ENCODE measurements at regions not wholly inside any gene's neighbourhood (a gene's known extent, or its start where the extent isn't known, plus 50 kb on each side); places are given as distances from the start of the nearest gene placed in this dataset.

GRCh38 chr9:89659891-89660685 is 55.3 kb downstream of the GADD45G start:
- H3K4me3 Mint-ChIP-seq (ENCODE audit: unreplicated experiment): no peak overlapping the region
- H3K27ac Mint-ChIP-seq (ENCODE audit: unreplicated experiment): no peak overlapping the region
- H3K4me1 Mint-ChIP-seq (ENCODE audit: low read depth, unreplicated experiment): peaks cover 6% of the 10 kb centered on the region
- TF ChIP-seq CTCF (IDR thresholded peaks at IDR 0.05; ENCODE audit: insufficient read depth in 1 of 2, low read depth in 1 of 2, low read length in 1 of 2, severe bottlenecking in 1 of 2, unreplicated experiment in 1 of 2): no peak
- no peak for DNase-seq
- Histone ChIP-seq H3K4me3 (ENCODE audit: low read depth, low read length) (no peak overlapping the region), H3K27me3 (replicated peaks; ENCODE audit: control insufficient read depth, insufficient read depth, low read length) (no peaks in the 10 kb centered on the region), H3K9me3 (no peaks in the 10 kb centered on the region), H3K36me3 (ENCODE audit: control insufficient read depth, insufficient read depth, low read length) (no peaks in the 10 kb centered on the region), H3K4me1 (peaks cover 21% of the 10 kb centered on the region)
- H3K27me3 Mint-ChIP-seq (ENCODE audit: insufficient read depth, unreplicated experiment): no peaks in the 10 kb centered on the region
- H3K36me3 Mint-ChIP-seq (ENCODE audit: insufficient read depth, unreplicated experiment): no peaks in the 10 kb centered on the region
- POLR2A ChIA-PET: no interaction called here
- no peaks in the 10 kb centered on the region for H3K9me3 Mint-ChIP-seq (ENCODE audit: unreplicated experiment)
- intact Hi-C loops (cut with micrococcal nuclease; ENCODE audit: unreplicated experiment): no loop called here
- CTCF ChIA-PET: no interaction called here
- BruUV-seq (replicated peaks): no TSS peak

- intact Hi-C loops (cut with micrococcal nuclease; ENCODE audit: unreplicated experiment): no loop called here
- BruUV-seq (replicated peaks): no TSS peak
- no peak overlapping the region for H3K27ac Mint-ChIP-seq (ENCODE audit: unreplicated experiment)
- H3K4me1 Mint-ChIP-seq (ENCODE audit: low read depth, unreplicated experiment): peaks cover 6% of the 10 kb centered on the region
- Histone ChIP-seq H3K27me3 (replicated peaks; ENCODE audit: control insufficient read depth, insufficient read depth, low read length) (no peaks in the 10 kb centered on the region), H3K4me1 (peaks cover 22% of the 10 kb centered on the region), H3K9me3 (no peaks in the 10 kb centered on the region), H3K36me3 (ENCODE audit: control insufficient read depth, insufficient read depth, low read length) (no peaks in the 10 kb centered on the region), H3K4me3 (ENCODE audit: low read depth, low read length) (no peak overlapping the region)
- no peak overlapping the region for H3K4me3 Mint-ChIP-seq (ENCODE audit: unreplicated experiment)
- no peaks in the 10 kb centered on the region for H3K9me3 Mint-ChIP-seq (ENCODE audit: unreplicated experiment)
- no peaks in the 10 kb centered on the region for H3K27me3 Mint-ChIP-seq (ENCODE audit: insufficient read depth, unreplicated experiment)
- no peaks in the 10 kb centered on the region for H3K36me3 Mint-ChIP-seq (ENCODE audit: insufficient read depth, unreplicated experiment)
- TF ChIP-seq CTCF (IDR thresholded peaks at IDR 0.05; ENCODE audit: insufficient read depth in 1 of 2, low read depth in 1 of 2, low read length in 1 of 2, severe bottlenecking in 1 of 2, unreplicated experiment in 1 of 2): no peak
- peak; percentile 26 to 62 for DNase-seq
- POLR2A ChIA-PET: no interaction called here
- CTCF ChIA-PET: no interaction called here
Observed at GRCh38 chr9:89661391-89661949, 56.7 kb downstream of the GADD45G start.

DNA sequence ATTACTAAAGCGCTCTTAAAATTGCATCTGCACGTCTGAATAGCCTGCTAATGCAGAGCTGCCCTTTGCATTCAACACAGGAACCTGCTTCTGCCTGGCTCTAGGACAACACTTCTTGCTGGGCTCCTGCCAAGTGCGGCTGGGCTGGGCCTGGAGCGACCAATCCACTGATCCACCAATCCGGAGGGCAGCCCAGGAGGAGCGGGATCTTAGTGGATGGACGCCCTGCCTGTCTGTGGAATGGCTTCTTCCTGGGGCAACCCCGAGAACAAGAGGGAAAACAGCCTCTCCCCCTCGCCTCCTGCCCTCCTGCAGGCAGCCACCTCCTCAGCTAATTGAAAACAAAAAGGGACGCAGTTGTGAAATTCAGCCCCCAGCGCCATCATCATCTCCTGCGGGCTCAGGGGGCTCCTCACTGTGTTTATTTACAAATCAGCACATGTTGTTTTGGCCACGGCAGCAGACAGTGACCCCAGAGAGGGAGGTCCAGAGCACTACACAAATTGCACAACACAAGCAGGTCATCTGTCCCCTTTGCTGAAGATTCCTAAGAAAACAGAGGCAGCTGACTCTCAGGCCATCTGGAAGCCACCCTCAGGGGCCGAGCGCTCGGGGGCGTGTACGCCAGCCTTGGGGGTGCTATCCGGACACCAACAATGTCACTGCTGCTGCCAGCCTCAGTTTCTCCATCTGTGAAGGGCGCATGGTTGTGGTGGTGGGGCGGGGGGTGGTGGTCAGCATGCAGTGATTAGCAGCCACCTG is 57.3 kb downstream of the GADD45G start:
- no TSS peak for BruUV-seq (replicated peaks)
- POLR2A ChIA-PET: no interaction called here
- Mint-ChIP-seq H3K36me3 (ENCODE audit: insufficient read depth, unreplicated experiment) (no peaks in the 10 kb centered on the region), H3K27me3 (ENCODE audit: insufficient read depth, unreplicated experiment) (no peaks in the 10 kb centered on the region), H3K4me3 (ENCODE audit: unreplicated experiment) (no peak overlapping the region), H3K9me3 (ENCODE audit: unreplicated experiment) (no peaks in the 10 kb centered on the region), H3K4me1 (ENCODE audit: low read depth, unreplicated experiment) (peaks cover 6% of the 10 kb centered on the region), H3K27ac (ENCODE audit: unreplicated experiment) (no peak overlapping the region)
- Histone ChIP-seq H3K4me1 (peaks cover 22% of the 10 kb centered on the region), H3K9me3 (no peaks in the 10 kb centered on the region), H3K27me3 (replicated peaks; ENCODE audit: control insufficient read depth, insufficient read depth, low read length) (no peaks in the 10 kb centered on the region), H3K36me3 (ENCODE audit: control insufficient read depth, insufficient read depth, low read length) (no peaks in the 10 kb centered on the region), H3K4me3 (ENCODE audit: low read depth, low read length) (no peak overlapping the region)
- CTCF ChIA-PET: no interaction called here
- intact Hi-C loops (cut with micrococcal nuclease; ENCODE audit: unreplicated experiment): no loop called here
- no peak for TF ChIP-seq CTCF (IDR thresholded peaks at IDR 0.05; ENCODE audit: insufficient read depth in 1 of 2, low read depth in 1 of 2, low read length in 1 of 2, severe bottlenecking in 1 of 2, unreplicated experiment in 1 of 2)
- DNase-seq: peak; percentile 39 to 65

Data from Caco-2 (cell line).